Hepatocyte (in vitro differentiated cells): ENCODE measurements at regions not wholly inside any gene's neighbourhood (a gene's known extent, or its start where the extent isn't known, plus 50 kb on each side); places are given as distances from the start of the nearest gene placed in this dataset.

Experiments
- EZH2 ChIP-seq: fragments of 200-600 bp; sonication (generic); IDR thresholded peaks from 2 replicates; pipeline ENCODE4 v1.6.1; 2016; ENCODE audit warnings: antibody characterized with exemption, mild to moderate bottlenecking, borderline replicate concordance
- TF ChIP-seq, protein P1 (sequence below): fragments of 200-600 bp; sonication (generic); IDR thresholded peaks from 2 replicates; pipeline ENCODE4 v1.5.1; 2016; ENCODE audit warnings: antibody characterized with exemption, mild to moderate bottlenecking; ENCODE audit not compliant: poor library complexity

GRCh38 chr3:74403307-74403706, 211.2 kb downstream of the CNTN3 start:
- TF ChIP-seq EZH2: no peak
- TF ChIP-seq, protein P1, sequence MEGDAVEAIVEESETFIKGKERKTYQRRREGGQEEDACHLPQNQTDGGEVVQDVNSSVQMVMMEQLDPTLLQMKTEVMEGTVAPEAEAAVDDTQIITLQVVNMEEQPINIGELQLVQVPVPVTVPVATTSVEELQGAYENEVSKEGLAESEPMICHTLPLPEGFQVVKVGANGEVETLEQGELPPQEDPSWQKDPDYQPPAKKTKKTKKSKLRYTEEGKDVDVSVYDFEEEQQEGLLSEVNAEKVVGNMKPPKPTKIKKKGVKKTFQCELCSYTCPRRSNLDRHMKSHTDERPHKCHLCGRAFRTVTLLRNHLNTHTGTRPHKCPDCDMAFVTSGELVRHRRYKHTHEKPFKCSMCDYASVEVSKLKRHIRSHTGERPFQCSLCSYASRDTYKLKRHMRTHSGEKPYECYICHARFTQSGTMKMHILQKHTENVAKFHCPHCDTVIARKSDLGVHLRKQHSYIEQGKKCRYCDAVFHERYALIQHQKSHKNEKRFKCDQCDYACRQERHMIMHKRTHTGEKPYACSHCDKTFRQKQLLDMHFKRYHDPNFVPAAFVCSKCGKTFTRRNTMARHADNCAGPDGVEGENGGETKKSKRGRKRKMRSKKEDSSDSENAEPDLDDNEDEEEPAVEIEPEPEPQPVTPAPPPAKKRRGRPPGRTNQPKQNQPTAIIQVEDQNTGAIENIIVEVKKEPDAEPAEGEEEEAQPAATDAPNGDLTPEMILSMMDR: no peak
